GM18907 (cell line): ENCODE measurements at regions not wholly inside any gene's neighbourhood (a gene's known extent, or its start where the extent isn't known, plus 50 kb on each side); places are given as distances from the start of the nearest gene placed in this dataset.

ENCODE experiments used
- ATAC-seq: cut with Tn5 transposase; IDR thresholded peaks from one replicate; pipeline ENCODE4 v1.9.1; 2021; ENCODE audit warnings: mild to moderate bottlenecking, moderate library complexity; ENCODE audit not compliant: unreplicated experiment

- no peak for ATAC-seq
These were observed 889.4 kb upstream of the SEMA6A start for GRCh38 chr5:117463881-117464570.

- no peak for ATAC-seq
These were observed 887.3 kb upstream of the SEMA6A start for GRCh38 chr5:117461966-117462365.

- ATAC-seq, result peak; percentile 85
These were observed 886.8 kb upstream of the SEMA6A start for GRCh38 chr5:117461403-117461802.

- no peak for ATAC-seq
These were observed 883.0 kb upstream of the SEMA6A start for GRCh38 chr5:117457656-117458055.

- ATAC-seq, result no peak
These were observed 882.3 kb upstream of the SEMA6A start for GRCh38 chr5:117456866-117457470.

GRCh38 chr5:117455236-117456233, 880.9 kb upstream of the SEMA6A start:
- peak; percentile 61 for ATAC-seq

- ATAC-seq, result peak; percentile 92
These were observed 880.1 kb upstream of the SEMA6A start for GRCh38 chr5:117454716-117455212.

- no peak for ATAC-seq
These were observed 862.2 kb upstream of the SEMA6A start for GRCh38 chr5:117436846-117437245.

- no peak for ATAC-seq
These were observed 860.6 kb upstream of the SEMA6A start for GRCh38 chr5:117435203-117435602.

- ATAC-seq, result no peak
These were observed 859.6 kb upstream of the SEMA6A start for GRCh38 chr5:117434254-117434653.

- ATAC-seq, result no peak
These were observed 859.2 kb upstream of the SEMA6A start for GRCh38 chr5:117433818-117434217.

GRCh38 chr5:117431091-117431490, 856.5 kb upstream of the SEMA6A start:
- no peak for ATAC-seq

- ATAC-seq, result no peak
These were observed 850.5 kb upstream of the SEMA6A start for GRCh38 chr5:117425163-117425562.

GRCh38 chr5:117424559-117424958, 849.9 kb upstream of the SEMA6A start:
- no peak for ATAC-seq

GRCh38 chr5:117417501-117417900, 842.9 kb upstream of the SEMA6A start:
- no peak for ATAC-seq

- ATAC-seq, result no peak
These were observed 840.3 kb upstream of the SEMA6A start for GRCh38 chr5:117414926-117415325.

GRCh38 chr5:117411701-117412100, 837.1 kb upstream of the SEMA6A start:
- no peak for ATAC-seq

GRCh38 chr5:117405197-117405596, 830.6 kb upstream of the SEMA6A start:
- no peak for ATAC-seq

- no peak for ATAC-seq
These were observed 820.0 kb upstream of the SEMA6A start for GRCh38 chr5:117394506-117395157.

GRCh38 chr5:117393125-117393524, 818.5 kb upstream of the SEMA6A start:
- ATAC-seq, result no peak

GRCh38 chr5:117380316-117380715, 805.7 kb upstream of the SEMA6A start:
- no peak for ATAC-seq
